ENCODE measurements at regions not wholly inside any gene's neighbourhood (a gene's known extent, or its start where the extent isn't known, plus 50 kb on each side); places are given as distances from the start of the nearest gene placed in this dataset.

DNA sequence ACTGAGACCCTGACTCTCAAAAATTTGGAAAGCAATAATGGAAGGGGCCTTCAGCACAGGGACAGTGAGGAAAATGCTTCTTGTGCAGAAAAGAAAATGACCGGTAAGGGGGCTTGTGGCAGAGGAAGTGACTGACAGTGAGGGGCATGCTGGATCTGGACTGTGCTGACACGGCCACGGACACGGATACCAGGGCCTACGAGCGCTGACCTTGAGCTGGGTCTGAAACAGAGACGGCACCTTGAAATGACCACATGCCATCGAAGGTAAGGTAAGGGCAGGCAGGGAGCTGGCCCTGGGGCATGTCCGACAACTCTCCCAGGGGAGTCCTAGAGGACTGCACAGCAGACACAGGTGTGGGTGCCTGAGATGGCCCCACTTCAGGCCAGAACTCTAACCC lies 182.1 kb downstream of the RHOU start:
- no peak for DNase-seq (ENCODE audit: low read depth)
- no peak overlapping the region for H3K4me3 ChIP-seq (ENCODE audit: low read depth, low read length)
- TF ChIP-seq, protein P1, sequence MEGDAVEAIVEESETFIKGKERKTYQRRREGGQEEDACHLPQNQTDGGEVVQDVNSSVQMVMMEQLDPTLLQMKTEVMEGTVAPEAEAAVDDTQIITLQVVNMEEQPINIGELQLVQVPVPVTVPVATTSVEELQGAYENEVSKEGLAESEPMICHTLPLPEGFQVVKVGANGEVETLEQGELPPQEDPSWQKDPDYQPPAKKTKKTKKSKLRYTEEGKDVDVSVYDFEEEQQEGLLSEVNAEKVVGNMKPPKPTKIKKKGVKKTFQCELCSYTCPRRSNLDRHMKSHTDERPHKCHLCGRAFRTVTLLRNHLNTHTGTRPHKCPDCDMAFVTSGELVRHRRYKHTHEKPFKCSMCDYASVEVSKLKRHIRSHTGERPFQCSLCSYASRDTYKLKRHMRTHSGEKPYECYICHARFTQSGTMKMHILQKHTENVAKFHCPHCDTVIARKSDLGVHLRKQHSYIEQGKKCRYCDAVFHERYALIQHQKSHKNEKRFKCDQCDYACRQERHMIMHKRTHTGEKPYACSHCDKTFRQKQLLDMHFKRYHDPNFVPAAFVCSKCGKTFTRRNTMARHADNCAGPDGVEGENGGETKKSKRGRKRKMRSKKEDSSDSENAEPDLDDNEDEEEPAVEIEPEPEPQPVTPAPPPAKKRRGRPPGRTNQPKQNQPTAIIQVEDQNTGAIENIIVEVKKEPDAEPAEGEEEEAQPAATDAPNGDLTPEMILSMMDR (IDR thresholded peaks at IDR 0.05; ENCODE audit: control insufficient read depth, extremely low read depth, insufficient read depth), result no peak

DNA sequence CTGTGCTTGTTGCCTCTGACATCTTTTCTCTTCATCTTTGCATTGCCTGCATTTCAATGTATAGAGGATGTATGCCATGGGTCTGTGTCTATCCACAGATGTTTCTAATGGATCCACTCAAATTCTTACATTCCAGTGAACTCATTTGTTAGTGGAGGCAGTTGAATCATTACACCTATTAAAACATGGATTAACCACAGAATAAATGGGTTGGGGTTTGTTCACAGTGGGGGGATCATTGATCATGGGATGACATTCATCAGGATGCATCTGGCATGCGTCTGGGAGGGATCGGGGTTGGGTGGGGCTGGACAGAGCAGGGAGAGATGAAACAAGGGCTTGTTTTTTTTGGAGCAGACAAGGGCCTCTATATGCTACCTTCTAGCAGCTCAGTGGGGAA lies 182.5 kb downstream of the RHOU start:
- DNase-seq (ENCODE audit: low read depth), result no peak
- TF ChIP-seq, protein P1 (IDR thresholded peaks at IDR 0.05; ENCODE audit: control insufficient read depth, extremely low read depth, insufficient read depth), result no peak
- H3K4me3 ChIP-seq (ENCODE audit: low read depth, low read length), result no peak overlapping the region

DNA sequence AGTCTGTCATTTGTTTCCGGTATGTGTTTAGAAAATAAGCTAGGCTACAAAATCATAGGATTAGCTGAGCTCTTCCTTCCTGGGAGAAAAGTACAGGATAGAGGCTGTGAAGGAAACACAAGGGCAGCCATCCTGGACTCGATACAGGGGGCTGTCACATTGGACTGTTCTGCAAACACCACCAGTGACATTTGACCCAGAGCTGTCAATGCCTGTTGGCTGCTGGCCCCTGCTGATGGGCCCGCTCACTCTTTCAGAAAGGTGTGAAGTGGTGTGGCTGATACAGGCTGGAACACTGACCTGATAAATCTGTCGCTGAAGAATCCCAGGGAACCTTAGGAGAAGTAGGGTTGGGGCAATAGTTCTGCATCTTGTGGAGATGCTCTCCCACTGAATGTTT lies 183.1 kb downstream of the RHOU start:
- DNase-seq (ENCODE audit: low read depth), result no peak
- H3K4me3 ChIP-seq (ENCODE audit: low read depth, low read length), result no peak overlapping the region
- TF ChIP-seq, protein P1 (IDR thresholded peaks at IDR 0.05; ENCODE audit: control insufficient read depth, extremely low read depth, insufficient read depth), result no peak

DNA sequence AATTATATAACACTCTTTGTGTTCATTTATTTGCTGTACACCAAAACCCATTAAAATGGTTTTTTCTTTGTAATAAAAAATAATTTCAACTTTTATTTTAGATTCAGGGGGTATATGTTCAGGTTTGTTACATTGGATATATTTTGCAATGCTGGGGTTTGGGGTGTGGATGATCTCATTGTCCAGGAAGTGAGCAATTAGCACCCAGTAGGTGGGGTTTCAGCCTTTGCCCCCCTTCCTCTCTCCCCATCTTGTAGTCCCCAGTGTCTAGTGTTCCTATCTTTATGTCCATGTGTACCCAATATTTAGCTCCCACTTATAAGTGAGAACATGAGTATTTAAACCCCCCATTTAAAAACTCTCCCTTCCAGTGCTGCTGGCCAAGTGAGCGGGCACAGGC lies 184.6 kb downstream of the RHOU start:
- TF ChIP-seq, protein P1 (IDR thresholded peaks at IDR 0.05; ENCODE audit: control insufficient read depth, extremely low read depth, insufficient read depth), result no peak
- H3K4me3 ChIP-seq (ENCODE audit: low read depth, low read length), result no peak overlapping the region
- DNase-seq (ENCODE audit: low read depth), result no peak

DNA sequence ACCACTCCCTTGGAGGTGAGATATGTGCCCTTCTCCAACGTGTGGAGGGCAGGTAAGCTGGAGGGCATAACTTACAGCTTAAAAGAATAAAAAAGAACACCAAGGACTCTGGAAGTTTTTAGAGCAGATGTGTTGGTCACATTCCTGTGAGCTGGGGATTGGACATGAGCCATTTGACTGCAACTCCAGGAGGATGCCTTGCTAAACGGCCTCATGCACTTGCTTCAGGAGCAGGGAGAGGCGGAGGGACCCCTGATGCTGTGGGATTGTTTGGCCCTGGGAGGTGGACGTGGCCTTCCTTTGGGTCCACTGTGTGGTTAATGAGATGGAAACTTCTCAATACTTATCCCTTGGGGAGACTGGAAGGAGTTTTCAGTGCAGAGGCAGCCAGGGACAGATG lies 185.6 kb downstream of the RHOU start:
- no peak overlapping the region for H3K4me3 ChIP-seq (ENCODE audit: low read depth, low read length)
- DNase-seq (ENCODE audit: low read depth), result no peak
- TF ChIP-seq, protein P1 (IDR thresholded peaks at IDR 0.05; ENCODE audit: control insufficient read depth, extremely low read depth, insufficient read depth), result no peak

DNA sequence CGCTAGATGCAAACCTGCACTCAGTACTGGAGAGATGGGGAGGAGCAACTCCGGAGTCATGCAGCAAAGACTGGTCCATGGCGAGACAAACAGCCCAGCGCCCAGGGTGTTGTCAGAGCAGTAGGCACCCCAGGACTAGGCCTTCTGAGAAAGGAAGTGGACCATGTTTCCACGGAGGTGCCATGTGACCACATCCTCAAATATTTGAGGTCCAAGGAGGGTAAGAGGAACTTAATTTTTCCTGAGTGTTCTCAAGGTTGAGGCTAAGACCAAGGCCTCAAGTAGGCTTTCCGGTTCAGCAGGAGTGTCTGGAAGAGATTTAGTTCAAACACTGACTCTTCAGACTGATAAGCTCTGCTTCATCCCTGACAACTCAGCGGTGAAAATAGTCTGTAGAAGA lies 186.2 kb downstream of the RHOU start:
- peak; percentile 52 for DNase-seq (ENCODE audit: low read depth)
- no peak overlapping the region for H3K4me3 ChIP-seq (ENCODE audit: low read depth, low read length)
- TF ChIP-seq, protein P1 (IDR thresholded peaks at IDR 0.05; ENCODE audit: control insufficient read depth, extremely low read depth, insufficient read depth), result no peak

- TF ChIP-seq, protein P1 (IDR thresholded peaks at IDR 0.05; ENCODE audit: control insufficient read depth, extremely low read depth, insufficient read depth), result no peak
- no peak overlapping the region for H3K4me3 ChIP-seq (ENCODE audit: low read depth, low read length)
- no peak for DNase-seq (ENCODE audit: low read depth)
These were observed 187.6 kb downstream of the RHOU start for GRCh38 chr1:228922722-228923376.
